Muscle layer of duodenum (tissue), 2 donors: ENCODE measurements at regions not wholly inside any gene's neighbourhood (a gene's known extent, or its start where the extent isn't known, plus 50 kb on each side); places are given as distances from the start of the nearest gene placed in this dataset.

Experiments used
- H3K27ac ChIP-seq: one replicate; pipeline ENCODE4 v1.7.0; 2013; ENCODE audit warnings: mild to moderate bottlenecking, low read length
- H3K27me3 ChIP-seq: one replicate; pipeline ENCODE4 v1.7.0; 2013; ENCODE audit warnings: low read depth, mild to moderate bottlenecking, control low read depth, low read length
- H3K36me3 ChIP-seq, 2 donors: one replicate each; pipeline ENCODE4 v1.7.0; 2013; ENCODE audit warnings: low read length in 2 of 2, control low read depth in 1 of 2, mild to moderate bottlenecking in 1 of 2; ENCODE audit not compliant: insufficient read depth in 2 of 2, control insufficient read depth in 1 of 2
- H3K4me1 ChIP-seq, 2 donors: one replicate each; pipeline ENCODE4 v1.7.0; 2013; ENCODE audit warnings: low read length in 2 of 2, mild to moderate bottlenecking in 2 of 2, control low read depth in 1 of 2, moderate library complexity in 1 of 2; ENCODE audit not compliant: insufficient read depth in 2 of 2, control insufficient read depth in 1 of 2
- H3K4me3 ChIP-seq, 2 donors: one replicate each; pipeline ENCODE4 v1.7.0; 2013; ENCODE audit warnings: low read length in 2 of 2, low read depth in 1 of 2, mild to moderate bottlenecking in 1 of 2
- H3K9me3 ChIP-seq, 2 donors: one replicate each; pipeline ENCODE4 v1.7.0; 2013; ENCODE audit warnings: low read length in 2 of 2, control low read depth in 1 of 2, mild to moderate bottlenecking in 1 of 2; ENCODE audit not compliant: control insufficient read depth in 1 of 2
- donor health status: healthy.

DNA sequence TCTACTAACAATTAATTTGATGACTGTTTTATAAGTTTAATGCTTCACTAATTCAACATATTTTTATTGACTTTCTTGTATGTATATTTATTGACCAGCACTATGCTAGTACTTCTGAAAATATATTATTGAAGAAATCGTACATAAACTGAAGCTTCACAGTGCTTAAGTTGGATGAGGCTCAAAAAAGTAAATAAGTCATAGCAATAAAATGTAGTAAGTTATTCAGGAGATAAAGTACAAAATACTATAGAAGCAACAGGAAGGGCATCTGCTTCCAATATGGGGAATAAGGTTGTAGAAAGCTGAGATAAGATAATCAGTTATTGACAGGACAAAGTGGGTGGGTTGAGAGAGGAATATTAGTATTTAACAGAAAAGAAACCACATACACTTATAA, 944.9 kb upstream of the MIR17HG start:
- Histone ChIP-seq H3K27ac (no peak overlapping the region), H3K36me3 (no peaks in the 10 kb centered on the region), H3K27me3 (no peaks in the 10 kb centered on the region), H3K4me1 (no peaks in the 10 kb centered on the region), H3K4me3 (no peak overlapping the region), H3K9me3 (peaks cover 5% of the 10 kb centered on the region in 2 donors)

DNA sequence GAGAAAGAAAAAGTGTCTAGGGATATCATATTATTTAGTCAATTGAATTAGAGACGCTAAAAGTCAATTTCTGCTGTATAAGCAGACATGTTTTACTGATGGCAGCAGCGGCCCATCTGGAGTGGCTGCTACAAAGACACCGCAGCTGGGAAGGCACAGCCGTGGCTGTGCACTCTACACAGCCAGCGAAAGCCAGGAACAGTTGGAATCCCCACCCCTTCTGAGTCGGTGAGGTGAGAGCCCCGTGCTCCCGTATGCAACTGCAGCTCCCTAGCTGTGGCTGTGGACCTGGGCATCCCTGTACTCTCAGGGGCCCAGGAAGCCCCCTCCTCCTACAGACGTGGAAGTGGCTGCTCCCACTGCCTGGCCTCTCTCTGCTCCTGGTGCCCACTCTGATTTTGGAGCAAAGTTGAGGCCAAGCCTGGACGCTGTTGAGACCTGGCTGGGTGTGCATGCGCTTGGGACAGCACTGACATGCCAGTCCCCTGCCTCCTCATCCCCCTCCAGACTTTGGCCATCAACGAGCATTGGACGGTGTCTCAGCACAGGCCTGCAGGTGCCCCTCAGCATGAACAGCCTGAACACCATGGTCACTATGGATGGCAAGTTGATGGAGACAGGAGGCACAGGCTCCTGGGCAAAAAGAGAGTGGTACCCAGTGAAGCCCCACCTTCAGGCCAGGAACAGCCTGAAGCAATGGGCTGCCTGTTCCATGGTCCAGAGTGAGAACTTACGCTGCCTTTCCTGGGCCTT, 944.0 kb upstream of the MIR17HG start:
- Histone ChIP-seq H3K27ac (no peak overlapping the region), H3K4me1 (no peaks in the 10 kb centered on the region), H3K36me3 (no peaks in the 10 kb centered on the region), H3K4me3 (no peak overlapping the region), H3K9me3 (peaks cover 5% of the 10 kb centered on the region in 2 donors), H3K27me3 (no peaks in the 10 kb centered on the region)

DNA sequence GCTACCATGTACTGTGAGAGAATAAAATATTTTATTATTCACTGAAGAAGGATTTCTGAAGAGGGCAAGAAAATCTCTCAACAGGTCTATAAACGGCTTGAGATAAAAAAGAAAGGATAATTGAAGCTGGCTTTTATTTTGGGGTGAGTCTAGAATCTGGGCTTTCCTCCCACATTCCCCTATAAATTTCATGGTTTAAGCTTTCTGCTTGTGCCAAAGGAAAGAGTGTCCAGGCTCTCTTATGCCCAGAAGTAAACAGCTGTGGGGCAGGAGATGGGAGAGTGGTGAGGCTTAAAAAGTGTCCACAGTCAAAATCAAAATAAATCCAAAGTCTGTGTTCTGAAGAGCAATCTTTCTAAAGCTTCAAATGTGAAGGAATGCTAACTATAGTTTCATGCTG, 942.2 kb upstream of the MIR17HG start:
- no peaks in the 10 kb centered on the region for H3K36me3 ChIP-seq
- H3K27ac ChIP-seq = no peak overlapping the region
- H3K9me3 ChIP-seq = no peaks in the 10 kb centered on the region
- no peak overlapping the region for H3K4me3 ChIP-seq
- no peaks in the 10 kb centered on the region for H3K27me3 ChIP-seq
- no peaks in the 10 kb centered on the region for H3K4me1 ChIP-seq

DNA sequence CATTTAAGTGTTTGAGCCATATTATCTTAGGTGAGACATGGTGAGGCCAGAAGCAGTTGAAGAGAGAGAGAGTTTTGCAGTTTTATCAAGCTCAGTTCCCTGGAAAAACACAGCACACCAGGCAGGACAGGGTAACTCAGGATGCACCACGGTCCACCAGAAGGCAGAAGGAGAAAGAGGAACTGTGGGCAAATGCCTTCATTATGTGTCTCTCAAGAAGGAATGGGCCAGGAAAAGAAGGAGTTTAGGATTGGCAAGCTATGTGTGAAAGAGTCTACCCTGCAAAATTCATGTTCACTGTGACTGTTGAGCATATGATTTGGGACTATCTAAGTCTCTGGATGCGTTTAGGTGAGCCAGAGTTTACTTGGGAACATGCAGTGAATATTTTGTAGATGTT, 934.5 kb upstream of the MIR17HG start:
- no peak overlapping the region for H3K27ac ChIP-seq
- H3K4me1 ChIP-seq = no peaks in the 10 kb centered on the region
- no peaks in the 10 kb centered on the region for H3K9me3 ChIP-seq
- H3K36me3 ChIP-seq = no peaks in the 10 kb centered on the region
- no peak overlapping the region for H3K4me3 ChIP-seq
- H3K27me3 ChIP-seq = no peaks in the 10 kb centered on the region

DNA sequence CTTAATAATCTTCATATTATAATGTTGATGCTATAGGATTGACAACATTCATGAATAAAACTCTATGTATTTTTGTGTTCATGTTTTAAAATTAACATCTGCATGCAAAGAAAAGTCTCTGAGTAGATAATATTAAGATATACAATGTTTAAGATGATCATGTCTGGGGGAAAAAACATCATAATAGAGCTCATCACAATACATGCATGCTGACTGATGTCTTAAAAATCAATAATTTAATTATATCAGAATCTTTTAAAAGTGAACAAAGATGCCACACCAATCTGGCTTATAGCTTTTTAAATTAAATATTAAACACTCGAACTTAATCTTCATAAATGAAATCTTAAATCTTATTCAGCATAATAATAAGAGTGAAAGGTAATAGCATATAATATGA, 933.9 kb upstream of the MIR17HG start:
- Histone ChIP-seq H3K36me3 (no peaks in the 10 kb centered on the region), H3K27me3 (no peaks in the 10 kb centered on the region), H3K9me3 (no peaks in the 10 kb centered on the region), H3K4me3 (no peak overlapping the region), H3K4me1 (no peaks in the 10 kb centered on the region), H3K27ac (no peak overlapping the region)

DNA sequence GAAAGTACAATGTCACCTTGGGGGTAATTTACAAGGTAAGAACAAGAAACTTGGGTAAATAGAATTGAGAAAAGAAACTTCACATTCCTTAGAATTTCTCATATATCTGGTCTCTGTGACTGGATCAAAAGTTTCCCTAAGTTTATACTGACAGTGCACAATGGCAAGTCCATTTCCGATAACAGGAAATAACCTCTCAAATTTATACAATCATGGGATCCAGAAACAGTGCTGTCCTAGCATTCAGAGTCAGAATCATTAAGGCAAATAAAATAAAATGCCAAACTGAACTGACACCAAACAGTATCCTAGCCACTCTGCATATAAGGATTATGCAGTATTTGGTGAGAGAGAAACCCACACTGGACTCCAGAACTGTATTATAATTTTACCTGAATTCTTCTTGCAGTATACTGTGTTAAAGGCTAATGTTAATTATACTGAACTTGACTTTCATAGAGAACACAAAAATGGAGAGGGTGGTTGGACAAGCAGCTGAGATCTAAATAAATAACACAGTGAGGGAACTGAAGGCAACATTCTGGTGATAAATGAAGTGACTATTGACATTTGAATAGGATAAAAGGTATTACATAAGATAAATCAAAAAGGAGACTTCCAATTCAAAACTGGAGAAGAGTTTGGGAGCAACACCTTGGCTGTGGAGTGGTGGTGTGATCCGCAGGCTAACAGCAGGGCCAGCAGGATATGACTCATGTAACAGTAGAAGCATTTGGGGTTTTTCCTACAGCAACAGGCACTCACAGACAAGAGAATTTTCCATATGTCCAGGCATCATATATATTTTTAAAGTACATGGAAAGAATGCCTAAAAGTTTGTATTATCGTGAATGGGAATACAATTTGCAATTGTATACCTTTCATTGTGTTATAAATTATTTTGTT, 932.5 kb upstream of the MIR17HG start:
- H3K36me3 ChIP-seq = no peaks in the 10 kb centered on the region
- H3K27ac ChIP-seq = no peak overlapping the region
- no peaks in the 10 kb centered on the region for H3K9me3 ChIP-seq
- H3K4me3 ChIP-seq = no peak overlapping the region
- H3K4me1 ChIP-seq = no peaks in the 10 kb centered on the region
- H3K27me3 ChIP-seq = no peaks in the 10 kb centered on the region

DNA sequence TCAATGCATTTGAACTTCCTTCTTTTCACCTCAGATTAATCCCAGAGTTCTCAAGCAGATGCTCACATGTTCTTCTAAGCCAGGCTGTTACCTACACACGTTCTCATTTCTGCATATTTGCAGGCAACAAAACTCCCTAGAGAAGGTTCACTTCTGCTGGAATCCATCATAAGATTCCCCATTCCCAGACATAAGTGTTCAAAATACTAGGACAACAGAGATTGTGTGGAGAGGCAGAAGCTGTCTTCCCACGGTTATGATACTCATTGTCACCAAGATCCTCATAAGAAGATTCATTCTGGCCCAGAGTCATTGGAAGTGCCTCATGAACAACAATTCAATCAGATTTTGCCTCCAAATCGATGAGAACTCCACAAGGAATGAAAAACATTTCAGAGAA, 931.6 kb upstream of the MIR17HG start:
- Histone ChIP-seq H3K4me3 (no peak overlapping the region), H3K36me3 (no peaks in the 10 kb centered on the region), H3K4me1 (no peaks in the 10 kb centered on the region), H3K27ac (no peak overlapping the region), H3K9me3 (no peaks in the 10 kb centered on the region), H3K27me3 (no peaks in the 10 kb centered on the region)

DNA sequence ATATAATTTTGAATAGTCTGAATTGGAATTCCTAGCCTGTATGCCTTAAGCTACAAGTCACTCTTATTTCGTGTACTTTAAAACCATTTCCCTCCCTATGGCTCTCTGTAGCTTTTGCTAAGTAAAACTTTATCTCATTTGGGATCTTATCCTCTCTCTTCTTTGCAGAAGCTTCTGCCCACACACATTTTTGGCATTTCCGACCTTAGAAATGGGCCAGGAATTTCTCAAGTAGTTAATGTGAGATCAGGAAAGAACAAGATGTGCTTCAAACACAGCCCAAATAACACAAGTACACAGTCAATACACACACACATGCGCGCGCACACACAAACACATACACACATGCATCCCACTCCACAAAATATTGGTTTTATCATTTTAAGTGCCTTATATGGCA, 931.0 kb upstream of the MIR17HG start:
- no peaks in the 10 kb centered on the region for H3K4me1 ChIP-seq
- no peaks in the 10 kb centered on the region for H3K27me3 ChIP-seq
- H3K27ac ChIP-seq = no peak overlapping the region
- no peak overlapping the region for H3K4me3 ChIP-seq
- no peaks in the 10 kb centered on the region for H3K9me3 ChIP-seq
- no peaks in the 10 kb centered on the region for H3K36me3 ChIP-seq

DNA sequence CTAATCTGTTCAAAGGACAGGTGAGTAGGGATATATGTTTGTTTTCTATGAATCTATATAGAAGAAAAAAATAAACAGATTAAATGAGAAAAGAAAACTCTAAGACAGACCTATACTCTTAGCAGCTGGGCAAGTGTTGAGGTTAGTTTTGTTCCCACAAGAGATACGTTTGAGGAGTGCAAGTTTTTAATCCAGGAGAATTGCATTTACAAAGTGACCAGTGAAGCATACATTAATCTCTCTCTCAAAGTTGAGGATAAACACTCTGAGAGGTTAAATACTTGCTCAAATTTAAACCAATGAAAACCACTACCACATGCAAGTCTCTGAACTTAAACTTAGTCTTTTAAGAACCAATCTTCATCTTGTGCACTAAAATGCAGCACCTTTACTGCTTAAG, 930.5 kb upstream of the MIR17HG start:
- Histone ChIP-seq H3K9me3 (no peaks in the 10 kb centered on the region), H3K4me1 (no peaks in the 10 kb centered on the region), H3K4me3 (no peak overlapping the region), H3K27ac (no peak overlapping the region), H3K36me3 (no peaks in the 10 kb centered on the region), H3K27me3 (no peaks in the 10 kb centered on the region)

DNA sequence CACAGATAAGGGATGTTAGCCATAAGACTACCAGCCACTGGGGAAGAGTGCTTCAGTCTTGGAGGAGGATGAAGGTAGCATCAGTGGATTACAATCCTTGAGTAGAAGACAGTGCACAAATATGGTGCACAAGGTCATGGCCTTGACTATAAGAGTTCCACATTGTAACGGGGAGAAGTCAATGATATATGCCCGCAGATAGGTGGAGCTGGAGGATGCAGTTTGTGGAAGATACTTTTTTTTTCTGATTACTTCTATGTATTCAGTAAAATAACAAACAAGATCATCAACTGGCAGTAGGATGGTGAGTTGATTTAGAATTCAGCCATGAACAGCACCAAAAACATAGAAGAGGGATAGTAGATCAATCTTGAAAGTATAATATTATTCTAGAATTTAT, 926.8 kb upstream of the MIR17HG start:
- no peaks in the 10 kb centered on the region for H3K27me3 ChIP-seq
- H3K27ac ChIP-seq = no peak overlapping the region
- no peaks in the 10 kb centered on the region for H3K9me3 ChIP-seq
- no peaks in the 10 kb centered on the region for H3K4me1 ChIP-seq
- no peaks in the 10 kb centered on the region for H3K36me3 ChIP-seq
- H3K4me3 ChIP-seq = no peak overlapping the region

DNA sequence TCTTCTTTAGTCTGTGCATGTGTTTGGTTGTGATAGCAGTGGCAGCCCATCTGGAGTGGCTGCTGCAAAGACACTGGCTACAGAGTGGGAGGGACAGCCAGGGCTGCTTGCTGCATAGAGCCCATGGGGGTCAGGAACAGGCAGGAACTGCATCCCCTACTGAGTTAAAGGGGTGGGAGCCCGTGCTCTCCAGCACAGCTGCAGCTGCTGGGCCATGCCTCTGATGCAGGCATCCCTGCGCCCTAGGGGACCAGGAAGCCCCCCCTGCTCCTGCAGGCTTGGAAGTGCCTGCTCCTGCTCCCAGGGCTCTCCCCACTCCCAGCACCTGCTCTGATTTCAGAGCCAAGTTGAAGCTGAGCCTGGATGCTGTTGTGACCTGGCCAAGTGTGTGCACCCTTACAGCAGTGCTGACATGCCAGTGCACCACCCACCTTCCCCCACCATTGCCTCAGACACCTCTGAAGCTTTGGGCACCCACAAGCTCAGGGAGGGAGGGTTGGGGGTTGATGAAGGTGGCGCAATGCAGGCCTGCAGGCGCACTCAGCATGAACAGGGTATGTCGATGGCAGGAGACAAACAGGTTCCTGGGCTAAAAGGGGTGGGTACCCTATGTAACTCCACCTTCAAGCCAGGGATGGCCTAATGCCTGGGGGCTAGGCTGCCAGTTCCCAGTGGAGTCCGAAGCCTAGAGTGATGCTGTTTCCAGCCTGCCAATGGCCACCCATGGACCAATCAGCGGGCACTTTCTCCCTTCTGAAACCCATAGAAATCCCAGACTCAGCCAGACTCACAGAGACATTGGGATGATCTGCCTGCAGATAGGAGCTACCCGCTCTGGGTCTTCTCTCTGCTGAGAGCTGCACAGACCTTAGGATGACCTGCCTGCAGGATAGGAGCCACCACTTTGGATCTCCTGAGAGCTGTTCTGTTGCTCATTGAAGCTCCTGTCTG, 919.9 kb upstream of the MIR17HG start:
- no peaks in the 10 kb centered on the region for H3K4me1 ChIP-seq
- H3K36me3 ChIP-seq = no peaks in the 10 kb centered on the region
- H3K27ac ChIP-seq = no peak overlapping the region
- H3K27me3 ChIP-seq = no peaks in the 10 kb centered on the region
- no peak overlapping the region for H3K4me3 ChIP-seq
- no peaks in the 10 kb centered on the region for H3K9me3 ChIP-seq
